Mesothelial cell of epicardium (in vitro differentiated cells): ENCODE measurements at regions not wholly inside any gene's neighbourhood (a gene's known extent, or its start where the extent isn't known, plus 50 kb on each side); places are given as distances from the start of the nearest gene placed in this dataset.
"Not testable (repeated sequence)": the region's sequence is repeated elsewhere in the genome, so short reads cannot be mapped to it uniquely, and the experiment has no call there.

Experiments used
- DNase-seq, 2 experiments: peaks; one replicate each; pipeline ENCODE4 v3.0.0; 2021; ENCODE audit warnings: low spot score in 2 of 2; ENCODE audit not compliant: unreplicated experiment in 2 of 2
- H3K27ac Mint-ChIP-seq: 2 replicates; pipeline ENCODE4 v1.8.0; 2021; ENCODE audit warnings: mixed read lengths
- H3K27me3 Mint-ChIP-seq: 2 replicates; pipeline ENCODE4 v1.8.0; 2021; ENCODE audit warnings: low read depth, mixed read lengths
- H3K36me3 Mint-ChIP-seq: 2 replicates; pipeline ENCODE4 v1.8.0; 2021; ENCODE audit warnings: mixed read lengths
- H3K4me1 Mint-ChIP-seq: 2 replicates; pipeline ENCODE4 v1.8.0; 2021; ENCODE audit warnings: mixed read lengths
- H3K4me3 Mint-ChIP-seq: 2 replicates; pipeline ENCODE4 v1.8.0; 2021; ENCODE audit warnings: mild to moderate bottlenecking, moderate library complexity, mixed read lengths
- H3K9me3 Mint-ChIP-seq: 2 replicates; pipeline ENCODE4 v1.8.0; 2021; ENCODE audit warnings: mixed read lengths
- CTCF ChIP-seq: fragments of 200-600 bp; sonication (generic); IDR thresholded peaks from one replicate; pipeline ENCODE4 v1.5.0; 2021; ENCODE audit warnings: antibody characterized with exemption; ENCODE audit not compliant: unreplicated experiment

GRCh38 chr9:32069969-32070368, 314.5 kb upstream of the ACO1 start:
- H3K27ac Mint-ChIP-seq: no peak overlapping the region
- H3K9me3 Mint-ChIP-seq: peaks cover 5% of the 10 kb centered on the region
- TF ChIP-seq CTCF: no peak
- H3K27me3 Mint-ChIP-seq: no peaks in the 10 kb centered on the region
- no peaks in the 10 kb centered on the region for H3K36me3 Mint-ChIP-seq
- no peak overlapping the region for H3K4me3 Mint-ChIP-seq
- H3K4me1 Mint-ChIP-seq: peaks cover 1% of the 10 kb centered on the region
- DNase-seq: no peak

- Mint-ChIP-seq H3K36me3 (no peaks in the 10 kb centered on the region), H3K9me3 (peaks cover 10% of the 10 kb centered on the region), H3K4me1 (peaks cover 1% of the 10 kb centered on the region), H3K27me3 (no peaks in the 10 kb centered on the region), H3K27ac (no peak overlapping the region), H3K4me3 (no peak overlapping the region)
- no peak for DNase-seq
- no peak for TF ChIP-seq CTCF
Observed at GRCh38 chr9:32072570-32072969, 311.9 kb upstream of the ACO1 start.

- no peak for TF ChIP-seq CTCF
- no peak overlapping the region for H3K27ac Mint-ChIP-seq
- H3K4me3 Mint-ChIP-seq: no peak overlapping the region
Observed at GRCh38 chr9:32092031-32092430, 292.4 kb upstream of the ACO1 start.

GRCh38 chr9:32117291-32117690, 267.2 kb upstream of the ACO1 start:
- no peak for TF ChIP-seq CTCF
- no peak overlapping the region for H3K4me3 Mint-ChIP-seq
- no peaks in the 10 kb centered on the region for H3K36me3 Mint-ChIP-seq
- H3K4me1 Mint-ChIP-seq: no peaks in the 10 kb centered on the region
- no peak for DNase-seq
- no peaks in the 10 kb centered on the region for H3K27me3 Mint-ChIP-seq
- H3K9me3 Mint-ChIP-seq: peaks cover 11% of the 10 kb centered on the region
- no peak overlapping the region for H3K27ac Mint-ChIP-seq

More at GRCh38 chr9:32092031-32092430, 292.4 kb upstream of the ACO1 start:
- Mint-ChIP-seq H3K27me3 (no peaks in the 10 kb centered on the region), H3K9me3 (peaks cover 19% of the 10 kb centered on the region), H3K36me3 (no peaks in the 10 kb centered on the region), H3K4me1 (no peaks in the 10 kb centered on the region)
- DNase-seq: no peak

GRCh38 chr9:32128546-32128945, 255.9 kb upstream of the ACO1 start:
- Mint-ChIP-seq H3K4me1 (no peaks in the 10 kb centered on the region), H3K4me3 (no peak overlapping the region), H3K36me3 (no peaks in the 10 kb centered on the region), H3K27ac (no peak overlapping the region), H3K9me3 (peaks cover 7% of the 10 kb centered on the region), H3K27me3 (peaks cover 3% of the 10 kb centered on the region)
- TF ChIP-seq CTCF: no peak
- DNase-seq: no peak

GRCh38 chr9:32130709-32131108, 253.7 kb upstream of the ACO1 start:
- H3K4me3 Mint-ChIP-seq, DNase-seq, H3K9me3 Mint-ChIP-seq, H3K27me3 Mint-ChIP-seq, H3K4me1 Mint-ChIP-seq, H3K27ac Mint-ChIP-seq, H3K36me3 Mint-ChIP-seq: not testable (repeated sequence)
